ENCODE measurements at regions not wholly inside any gene's neighbourhood (a gene's known extent, or its start where the extent isn't known, plus 50 kb on each side); places are given as distances from the start of the nearest gene placed in this dataset.

DNA sequence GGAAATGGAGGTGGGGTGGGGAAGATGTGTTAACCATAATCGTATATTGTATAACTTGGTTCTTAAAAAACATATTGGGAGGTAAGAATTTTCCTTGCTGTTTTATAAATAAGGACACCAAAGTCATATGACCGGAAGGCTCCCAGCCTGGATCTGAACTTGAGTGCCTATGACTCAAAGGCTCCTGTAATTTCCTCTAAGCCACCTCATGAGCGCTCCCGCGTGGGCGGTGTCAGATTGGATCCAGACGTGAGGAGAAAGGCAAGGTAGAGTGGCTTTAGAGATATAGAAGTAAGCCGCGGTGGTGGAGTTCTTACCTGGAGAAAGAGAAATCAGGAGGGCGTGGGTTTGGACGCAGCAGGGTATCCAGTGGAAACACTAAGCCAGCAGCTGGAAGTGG lies 196.2 kb upstream of the NLRP1 start:
- H3K27ac Mint-ChIP-seq = no peak overlapping the region
- Histone ChIP-seq H4K8ac (replicated peaks; ENCODE audit: insufficient read length, low read depth, low read length) (no peak overlapping the region), H3K56ac (ENCODE audit: insufficient read length, low read depth, low read length) (no peak overlapping the region), H3T11ph (ENCODE audit: low read length) (no peak overlapping the region), H4K5ac (ENCODE audit: insufficient read length, low read depth, low read length) (no peak overlapping the region), H3K4me1 (ENCODE audit: insufficient read depth, low read length) (no peaks in the 10 kb centered on the region; the same call in 1 of the 2 replicates), H3K27me3 (ENCODE audit: insufficient read depth, low read length) (no peaks in the 10 kb centered on the region), H3K4ac (ENCODE audit: low read depth, low read length) (no peak overlapping the region), H2BK12ac (ENCODE audit: insufficient read length, low read depth, low read length) (no peak overlapping the region), H2AFZ (ENCODE audit: low read length) (no peak overlapping the region), H2BK20ac (ENCODE audit: low read depth, low read length, poor library complexity, severe bottlenecking) (no peak overlapping the region), H3K9ac (ENCODE audit: extremely low read depth, insufficient read length, low read length) (no peak overlapping the region), H2BK15ac (ENCODE audit: low read depth, low read length) (no peak overlapping the region), H4K20me1 (ENCODE audit: control insufficient read depth, insufficient read depth, insufficient read length) (no peaks in the 10 kb centered on the region), H3K4me2 (ENCODE audit: insufficient read depth, insufficient read length, low read length) (no peak overlapping the region), H3K18ac (ENCODE audit: insufficient read length, low read depth, low read length) (no peak overlapping the region), H2BK5ac (ENCODE audit: insufficient read length, low read length) (no peak overlapping the region), H3K23ac (ENCODE audit: insufficient read length, low read depth, low read length) (no peak overlapping the region), H3K23me2 (ENCODE audit: insufficient read length, low read depth, low read length, poor library complexity, severe bottlenecking) (no peaks in the 10 kb centered on the region), H3K79me1 (ENCODE audit: insufficient read depth, low read depth, low read length, poor library complexity, severe bottlenecking) (no peaks in the 10 kb centered on the region), H2BK120ac (ENCODE audit: low read depth, low read length, poor library complexity, severe bottlenecking) (no peak overlapping the region), H3K79me2 (ENCODE audit: insufficient read depth, low read length) (no peaks in the 10 kb centered on the region), H3K9me3 (ENCODE audit: control insufficient read depth, low read depth, low read length) (no peaks in the 10 kb centered on the region), H4K91ac (ENCODE audit: insufficient read length, low read depth, low read length) (no peak overlapping the region), H3K27ac (ENCODE audit: insufficient read length, low read depth, low read length) (no peak overlapping the region), H2AK5ac (ENCODE audit: insufficient read length, low read length) (no peak overlapping the region), H3K14ac (ENCODE audit: insufficient read depth, low read length) (no peak overlapping the region)
- H3K4me3 Mint-ChIP-seq = no peak overlapping the region
- WGBS (ENCODE audit: extremely low coverage, insufficient read length, low lambda C conversion rate) = no CpG with 5 or more reads among the region's 11 CpGs
- no peaks in the 10 kb centered on the region; the same call in 1 of the 2 replicates for H3K27me3 Mint-ChIP-seq (ENCODE audit: low read depth)
- TF ChIP-seq, protein P1, sequence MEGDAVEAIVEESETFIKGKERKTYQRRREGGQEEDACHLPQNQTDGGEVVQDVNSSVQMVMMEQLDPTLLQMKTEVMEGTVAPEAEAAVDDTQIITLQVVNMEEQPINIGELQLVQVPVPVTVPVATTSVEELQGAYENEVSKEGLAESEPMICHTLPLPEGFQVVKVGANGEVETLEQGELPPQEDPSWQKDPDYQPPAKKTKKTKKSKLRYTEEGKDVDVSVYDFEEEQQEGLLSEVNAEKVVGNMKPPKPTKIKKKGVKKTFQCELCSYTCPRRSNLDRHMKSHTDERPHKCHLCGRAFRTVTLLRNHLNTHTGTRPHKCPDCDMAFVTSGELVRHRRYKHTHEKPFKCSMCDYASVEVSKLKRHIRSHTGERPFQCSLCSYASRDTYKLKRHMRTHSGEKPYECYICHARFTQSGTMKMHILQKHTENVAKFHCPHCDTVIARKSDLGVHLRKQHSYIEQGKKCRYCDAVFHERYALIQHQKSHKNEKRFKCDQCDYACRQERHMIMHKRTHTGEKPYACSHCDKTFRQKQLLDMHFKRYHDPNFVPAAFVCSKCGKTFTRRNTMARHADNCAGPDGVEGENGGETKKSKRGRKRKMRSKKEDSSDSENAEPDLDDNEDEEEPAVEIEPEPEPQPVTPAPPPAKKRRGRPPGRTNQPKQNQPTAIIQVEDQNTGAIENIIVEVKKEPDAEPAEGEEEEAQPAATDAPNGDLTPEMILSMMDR (conservative IDR thresholded peaks at IDR 0.05) = no peak
- no peak for DNase-seq
- peaks cover 10 to 11% of the 10 kb centered on the region in 2 experiments for H3K4me1 Mint-ChIP-seq
- H3K9me3 Mint-ChIP-seq = peaks cover 11 to 12% of the 10 kb centered on the region in 2 experiments; a peak in 4 of 5 replicates
- peaks cover 0 to 13% (median 3%) of the 10 kb centered on the region in 3 experiments; a peak in 6 of 7 replicates for H3K36me3 Mint-ChIP-seq (ENCODE audit: insufficient read depth in 1 of 3, low read depth in 3 of 3)
